HG03064 (cell line): ENCODE measurements at regions not wholly inside any gene's neighbourhood (a gene's known extent, or its start where the extent isn't known, plus 50 kb on each side); places are given as distances from the start of the nearest gene placed in this dataset.

Source experiments
- ATAC-seq: cut with Tn5 transposase; IDR thresholded peaks from one replicate; pipeline ENCODE4 v1.9.1; 2021; ENCODE audit warnings: low read depth; ENCODE audit not compliant: unreplicated experiment

DNA sequence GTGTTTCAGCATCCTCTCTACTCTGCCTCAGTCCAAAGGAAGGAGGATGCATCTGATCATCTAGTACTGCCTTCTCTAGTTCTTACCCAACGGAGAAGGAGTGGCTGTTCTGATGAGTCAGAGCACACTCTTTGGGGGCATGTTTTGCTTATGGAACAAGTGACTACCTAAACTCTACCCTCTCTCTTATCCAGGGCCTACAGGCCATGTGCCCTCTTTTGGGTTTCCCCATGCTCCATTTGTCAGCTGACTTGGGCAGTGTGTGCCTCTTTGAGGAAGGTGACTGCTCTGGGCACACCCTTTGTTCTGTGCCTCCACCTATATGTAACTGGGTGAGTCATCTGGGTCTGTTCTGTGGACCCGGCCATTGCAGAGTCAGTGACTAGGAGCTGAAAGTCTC is 89.6 kb upstream of the BNC2 start:
- ATAC-seq, result no peak

DNA sequence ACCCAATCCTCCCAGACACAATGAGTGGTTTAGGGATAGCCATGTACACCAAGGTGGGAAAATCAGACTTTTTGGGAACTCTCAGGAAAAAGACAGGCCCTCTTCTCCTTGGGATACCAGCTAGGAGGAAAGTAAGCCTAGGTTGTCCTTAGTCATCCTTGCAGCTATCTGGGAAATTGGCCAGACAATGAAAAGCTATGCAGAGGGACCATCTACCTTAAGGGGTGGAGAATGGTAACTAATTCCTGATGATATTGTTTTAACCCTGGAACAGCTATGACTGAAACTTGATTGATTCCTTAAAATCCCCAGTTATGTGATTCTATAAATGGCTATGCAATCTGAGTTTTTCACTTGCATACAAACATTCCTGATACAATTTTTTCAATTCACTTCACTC is 88.9 kb upstream of the BNC2 start:
- ATAC-seq, result no peak

DNA sequence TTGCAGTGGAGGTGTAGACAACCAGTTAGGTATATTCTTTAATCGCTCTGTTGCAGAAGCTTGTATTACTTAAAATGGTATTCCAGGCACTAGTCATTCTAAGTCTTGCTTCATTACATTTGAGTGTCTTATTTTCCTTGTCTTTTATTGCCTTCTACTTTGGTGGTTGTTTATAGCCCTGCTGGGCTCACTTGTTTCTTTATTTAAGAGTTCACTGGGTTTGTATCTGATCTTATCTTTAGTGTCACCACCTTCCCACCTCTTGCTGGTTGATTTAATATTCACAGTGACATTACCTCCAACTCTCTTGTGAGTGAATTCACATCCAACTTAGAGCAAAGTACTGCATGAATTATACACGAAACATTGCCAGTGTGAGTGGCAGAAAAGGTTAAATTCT is 83.6 kb upstream of the BNC2 start:
- ATAC-seq, result no peak

DNA sequence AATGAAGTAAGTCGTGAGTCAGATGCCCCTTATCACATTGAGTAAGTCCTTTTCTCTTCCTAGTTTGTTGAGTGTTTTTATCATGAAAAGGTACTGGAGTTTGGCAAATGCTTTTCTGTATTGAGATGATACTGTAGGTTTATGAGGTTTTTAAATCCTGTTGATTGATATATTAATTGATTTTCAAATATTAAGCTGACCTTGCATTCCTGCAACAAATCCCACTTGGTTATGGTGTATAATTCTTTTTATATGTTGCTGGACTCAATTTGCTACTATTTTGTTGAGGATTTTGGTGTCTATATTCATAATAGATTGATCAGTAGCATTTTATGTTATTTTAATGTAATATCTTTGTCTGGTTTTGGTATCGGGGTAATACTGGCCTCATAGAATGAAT is 81.0 kb upstream of the BNC2 start:
- ATAC-seq, result no peak

DNA sequence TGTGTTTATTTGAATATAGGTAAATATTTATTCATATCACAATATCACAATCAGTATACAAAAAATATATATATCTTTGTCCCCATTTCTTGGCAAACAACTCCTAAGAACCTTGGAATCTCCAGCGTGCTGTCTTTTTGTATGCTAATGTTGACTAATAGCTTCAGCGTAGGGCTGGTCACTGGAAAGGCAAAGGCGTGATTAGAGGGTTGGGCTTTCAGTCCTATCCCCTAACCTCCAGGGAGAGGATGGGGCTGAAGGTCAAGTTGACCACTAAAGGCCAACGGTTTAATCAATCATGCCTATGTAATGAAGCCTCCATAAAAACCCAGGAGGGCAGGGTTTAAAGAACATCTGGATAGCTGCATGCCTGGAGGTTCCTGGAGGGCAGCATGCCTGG is 79.6 kb upstream of the BNC2 start:
- ATAC-seq, result no peak

DNA sequence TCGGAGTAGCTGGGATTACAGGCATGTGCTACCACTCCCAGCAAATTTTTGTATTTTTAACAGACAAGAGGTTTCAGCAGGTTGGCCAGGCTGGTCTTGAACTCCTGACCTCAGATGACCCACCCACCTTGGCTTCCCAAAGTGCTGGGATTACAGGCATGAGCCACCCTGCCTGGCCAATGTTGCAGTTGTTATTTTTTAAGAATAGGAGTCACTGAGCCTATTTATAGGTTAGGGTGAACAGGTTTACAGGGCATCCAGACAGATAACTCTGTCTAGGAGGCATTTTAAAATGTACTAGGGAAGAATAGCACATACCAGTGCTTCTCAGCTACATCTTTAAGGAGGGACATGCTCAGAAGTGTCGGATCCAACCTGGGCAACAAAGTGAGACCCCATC is 60.1 kb upstream of the BNC2 start:
- no peak for ATAC-seq

DNA sequence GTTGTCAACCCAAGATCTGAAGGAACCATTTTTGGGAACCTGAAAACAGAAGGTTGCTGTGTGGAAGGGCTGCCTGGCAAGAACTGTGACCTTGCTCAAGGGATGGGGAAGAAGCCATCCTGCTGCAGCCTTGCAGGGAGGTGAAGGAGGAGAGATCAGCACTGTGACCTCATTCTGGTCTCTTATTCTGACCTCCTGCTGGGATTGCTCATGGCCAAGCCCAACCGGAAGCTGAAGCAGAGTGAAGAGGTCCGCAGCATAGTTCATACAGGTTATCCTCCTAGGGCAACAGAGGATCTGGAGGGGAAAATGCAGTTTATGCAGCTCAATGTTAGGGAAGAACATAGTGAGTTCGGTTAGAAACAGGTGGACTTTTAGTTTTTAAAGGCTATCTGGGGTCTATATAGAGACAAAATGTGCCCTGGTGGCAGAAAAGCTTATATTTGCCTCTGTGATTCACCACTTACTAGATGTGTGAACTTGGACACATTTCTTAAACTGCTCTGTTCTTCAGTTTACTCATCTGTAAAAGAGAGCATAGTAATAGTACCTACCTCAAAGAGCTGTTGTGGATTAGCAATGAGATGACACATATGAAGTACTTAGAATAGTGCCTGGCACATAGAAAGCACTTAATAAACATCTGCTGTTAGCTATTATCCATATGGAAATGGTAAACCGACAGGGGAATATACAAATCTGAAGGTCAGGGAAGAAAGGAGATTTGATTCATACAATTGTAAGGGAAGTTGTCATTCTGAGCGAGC is 57.9 kb upstream of the BNC2 start:
- no peak for ATAC-seq

DNA sequence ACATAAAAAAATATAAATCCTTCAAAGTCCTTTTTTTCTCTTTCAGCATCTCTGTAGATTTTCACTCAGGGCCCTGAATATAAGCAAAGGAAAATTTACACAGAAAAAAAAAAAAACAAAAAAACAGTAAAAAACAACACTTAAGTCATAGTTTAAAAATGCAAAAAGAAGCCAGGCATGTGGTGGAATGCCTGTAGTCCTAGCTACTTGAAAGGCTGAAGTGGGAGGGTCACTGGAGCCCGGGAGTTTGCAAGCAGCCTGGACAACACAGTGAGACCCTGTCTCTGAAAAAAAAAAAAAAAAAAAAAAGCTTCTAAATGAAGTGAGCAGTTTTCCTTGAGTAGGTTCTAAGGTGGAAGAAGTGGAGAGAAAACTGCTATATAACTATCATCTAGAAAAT is 55.0 kb upstream of the BNC2 start:
- ATAC-seq, result no peak

DNA sequence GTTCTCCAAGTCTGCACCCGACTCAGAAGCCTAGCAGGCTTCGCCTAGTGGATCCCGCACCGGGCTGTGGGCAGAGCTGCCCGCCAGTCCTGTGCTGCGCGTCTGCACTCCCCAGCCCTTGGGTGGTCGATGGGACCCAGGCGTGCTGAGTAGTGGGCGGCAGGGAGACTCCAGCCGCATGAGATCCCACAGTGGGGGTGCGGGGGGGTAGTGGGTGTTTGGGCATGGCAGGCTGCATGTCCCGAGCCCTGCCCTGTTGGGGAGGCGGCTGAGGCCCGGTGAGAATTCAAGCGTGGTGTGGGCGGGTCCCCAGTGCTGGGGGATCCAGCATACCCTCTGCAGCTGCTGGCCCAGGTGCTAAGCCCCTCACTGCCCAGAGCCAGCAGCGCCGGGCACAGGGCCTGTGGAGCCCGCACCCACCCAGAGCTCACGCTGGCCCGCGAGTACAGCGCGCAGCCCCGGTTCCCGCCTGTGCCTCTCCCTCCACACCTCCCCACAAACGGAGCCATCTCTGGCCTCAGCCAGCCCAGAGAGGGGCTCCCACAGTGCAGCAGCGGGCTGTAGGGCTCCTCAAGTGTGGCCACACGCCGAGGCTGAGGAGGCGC is 53.9 kb upstream of the BNC2 start:
- ATAC-seq, result no peak

DNA sequence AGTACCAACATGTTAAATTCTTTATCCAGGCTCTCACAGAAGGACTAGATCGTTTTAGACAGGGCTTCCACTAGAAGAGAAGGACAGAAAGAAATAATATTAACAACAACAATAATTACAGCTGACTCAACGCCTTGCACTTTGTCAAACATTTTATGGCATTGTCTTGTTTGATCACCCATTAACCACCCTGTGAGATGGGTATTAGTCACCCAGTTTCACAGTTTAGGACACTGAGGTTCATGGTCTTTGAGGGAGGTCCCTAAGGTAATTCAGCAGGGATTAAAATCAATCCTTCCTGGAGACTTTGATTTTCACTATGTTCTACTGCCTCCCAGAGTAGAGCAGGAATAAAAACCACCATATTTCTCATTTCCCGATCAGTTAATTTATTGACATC is 51.4 kb upstream of the BNC2 start:
- no peak for ATAC-seq
